Iris pigment epithelial cell (primary cell): ENCODE measurements at regions not wholly inside any gene's neighbourhood (a gene's known extent, or its start where the extent isn't known, plus 50 kb on each side); places are given as distances from the start of the nearest gene placed in this dataset.

ENCODE experiments used
- DNase-seq: peaks from one replicate; pipeline ENCODE4 v3.0.0-alpha.2; 2011; ENCODE audit warnings: low read depth

DNA sequence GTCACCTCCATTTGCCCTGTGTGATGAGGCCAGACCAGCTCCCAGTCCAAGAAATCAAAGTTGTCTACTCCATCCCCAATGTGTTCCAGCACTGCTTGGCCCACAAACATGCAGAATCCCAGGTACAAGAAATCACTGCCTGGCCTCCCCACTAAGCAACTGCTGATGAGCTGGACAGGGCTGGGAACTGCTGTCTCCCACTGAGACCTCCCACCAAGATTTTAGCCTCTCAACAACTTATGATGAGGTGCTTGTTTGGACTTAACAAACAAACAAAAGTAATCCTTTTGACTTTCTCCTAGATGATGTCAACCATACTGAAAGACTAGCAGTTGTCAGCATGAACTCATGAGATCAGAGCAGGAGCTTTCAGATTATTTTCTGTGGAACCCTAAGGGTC is 260.1 kb upstream of the UBE2E2 start:
- DNase-seq, result no peak

DNA sequence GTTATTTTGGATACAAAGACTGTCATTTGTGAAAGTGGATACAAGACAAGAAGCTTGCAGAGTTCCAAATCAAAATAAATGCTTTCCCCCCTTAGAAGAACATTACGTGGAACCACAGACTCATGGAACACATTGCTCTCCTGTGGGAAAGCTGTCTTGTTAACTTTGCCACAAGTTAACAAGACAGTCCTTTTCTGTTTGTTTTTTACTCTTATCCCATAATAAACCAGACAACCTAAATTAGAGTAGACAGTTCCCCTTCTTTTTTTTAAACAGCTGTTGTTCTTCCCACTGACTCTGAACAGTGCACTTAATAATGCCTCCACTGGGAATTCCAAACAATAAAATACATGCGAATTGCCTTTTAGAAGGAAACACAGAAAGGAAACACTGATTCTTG is 255.3 kb upstream of the UBE2E2 start:
- no peak for DNase-seq

- no peak for DNase-seq
These were observed 251.2 kb upstream of the UBE2E2 start for GRCh38 chr3:22951910-22952309.

DNA sequence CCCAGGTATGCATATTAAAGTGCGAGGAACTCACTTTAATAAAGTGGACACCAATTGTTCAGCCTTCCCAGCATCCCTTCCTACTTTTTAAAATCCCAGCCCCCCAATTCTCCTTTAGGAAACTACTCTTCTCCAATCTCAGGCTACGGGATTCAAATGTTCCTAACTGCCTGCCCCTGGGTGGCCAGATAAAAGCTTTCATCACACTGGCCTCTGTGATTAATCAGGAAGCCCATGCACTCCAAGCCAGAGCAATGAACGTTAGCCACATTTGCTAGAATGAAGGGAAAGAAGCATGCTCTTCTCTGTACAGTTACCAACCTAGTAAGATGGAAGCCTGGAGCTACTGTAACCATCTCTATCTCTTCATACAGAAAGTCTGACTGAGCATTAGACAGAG is 250.3 kb upstream of the UBE2E2 start:
- DNase-seq, result no peak

DNA sequence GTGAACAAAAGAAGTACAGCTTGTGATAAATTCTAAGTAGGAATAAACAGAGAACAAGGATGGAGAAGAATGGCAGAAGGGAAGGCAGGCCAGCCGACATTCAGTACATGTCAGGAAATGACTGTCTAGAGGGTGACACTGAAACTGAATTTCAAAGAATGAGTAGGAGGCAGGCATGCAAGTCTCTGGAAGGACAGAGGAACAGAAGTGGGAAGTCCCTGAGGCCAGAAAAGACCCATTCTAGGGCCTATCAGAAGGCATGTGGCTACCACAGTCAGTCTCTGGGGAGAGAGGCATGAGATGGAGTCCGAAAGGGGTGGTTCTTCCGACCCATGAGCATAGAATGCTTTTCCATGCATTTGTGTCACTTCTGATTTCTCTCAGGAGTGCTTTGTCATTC is 243.5 kb upstream of the UBE2E2 start:
- DNase-seq, result no peak

- DNase-seq, result peak; percentile 48
These were observed 242.8 kb upstream of the UBE2E2 start for GRCh38 chr3:22960105-22960984.

DNA sequence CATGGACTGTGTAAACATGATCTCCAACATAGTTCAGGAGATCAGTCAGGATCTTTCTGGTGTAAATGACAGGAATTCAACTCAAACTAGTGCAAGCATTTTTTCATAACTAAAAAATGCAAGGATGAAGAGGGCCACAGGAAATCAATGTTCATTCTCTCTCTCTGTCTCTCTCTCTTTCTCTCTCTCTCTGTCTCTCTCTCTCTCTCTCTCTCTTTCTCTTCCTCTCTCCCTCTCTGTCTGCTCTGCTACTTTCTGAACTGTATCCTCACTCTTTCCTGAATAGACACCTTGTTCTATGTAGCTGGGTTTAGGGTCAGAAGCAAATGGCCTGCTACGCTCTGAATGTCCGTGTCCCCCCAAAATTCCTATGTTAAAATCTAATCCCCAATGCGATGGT is 240.9 kb upstream of the UBE2E2 start:
- no peak for DNase-seq

DNA sequence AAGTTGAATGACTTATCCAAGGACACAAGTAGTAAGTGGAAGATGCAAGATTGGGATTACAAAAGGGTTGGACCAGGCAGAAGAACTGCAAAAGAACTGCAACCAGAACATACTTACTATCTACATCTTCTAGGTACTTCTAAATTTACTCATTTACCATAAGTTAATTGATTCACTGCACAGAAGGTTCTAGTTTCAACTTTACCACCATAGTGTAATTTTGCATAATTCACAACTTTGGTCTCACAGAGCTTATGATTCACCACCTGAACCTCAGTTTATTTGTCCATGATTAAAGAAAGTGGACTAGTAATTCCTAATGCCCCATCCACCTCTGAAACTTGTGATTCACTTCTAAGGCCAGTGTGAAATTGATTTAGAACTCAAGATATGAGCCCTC is 236.8 kb upstream of the UBE2E2 start:
- no peak for DNase-seq

DNA sequence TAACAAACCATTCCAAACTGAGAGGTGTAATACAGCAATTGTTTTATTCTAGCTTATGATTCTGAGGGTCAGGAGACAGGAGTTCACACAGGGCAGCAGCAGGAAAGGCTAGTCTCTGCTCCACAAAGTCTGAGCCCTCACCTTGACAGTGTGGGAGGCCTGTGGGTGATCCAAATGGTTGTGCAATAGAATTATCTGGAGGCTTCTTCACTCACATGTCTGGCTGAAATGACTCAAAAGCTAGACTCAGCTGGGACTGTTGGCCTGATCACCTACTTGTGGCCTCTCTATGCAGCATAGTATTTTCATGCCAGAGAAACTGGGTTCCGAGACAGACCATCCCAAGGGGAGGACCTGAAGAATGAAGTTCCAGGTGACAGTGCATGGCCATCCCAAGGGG is 233.9 kb upstream of the UBE2E2 start:
- no peak for DNase-seq

DNA sequence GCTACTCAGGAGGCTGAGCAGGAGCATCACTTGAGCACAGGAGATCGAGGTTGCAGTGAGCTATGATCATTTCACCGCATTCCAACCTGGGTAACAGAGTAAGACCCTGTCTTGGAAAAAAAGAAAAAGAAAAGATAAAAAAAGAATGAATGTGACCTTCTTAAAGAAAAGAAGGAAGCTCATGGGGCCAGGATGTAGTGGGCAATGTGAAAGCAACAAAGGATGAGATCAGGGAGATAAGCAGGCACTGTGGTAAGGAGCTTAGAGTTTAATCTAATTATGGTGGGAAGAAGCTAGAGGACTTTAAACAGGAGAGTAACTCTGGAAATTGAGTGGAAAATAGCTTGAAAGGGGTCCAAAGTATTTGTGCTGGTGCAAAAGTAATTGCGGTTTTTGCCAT is 231.6 kb upstream of the UBE2E2 start:
- no peak for DNase-seq

DNA sequence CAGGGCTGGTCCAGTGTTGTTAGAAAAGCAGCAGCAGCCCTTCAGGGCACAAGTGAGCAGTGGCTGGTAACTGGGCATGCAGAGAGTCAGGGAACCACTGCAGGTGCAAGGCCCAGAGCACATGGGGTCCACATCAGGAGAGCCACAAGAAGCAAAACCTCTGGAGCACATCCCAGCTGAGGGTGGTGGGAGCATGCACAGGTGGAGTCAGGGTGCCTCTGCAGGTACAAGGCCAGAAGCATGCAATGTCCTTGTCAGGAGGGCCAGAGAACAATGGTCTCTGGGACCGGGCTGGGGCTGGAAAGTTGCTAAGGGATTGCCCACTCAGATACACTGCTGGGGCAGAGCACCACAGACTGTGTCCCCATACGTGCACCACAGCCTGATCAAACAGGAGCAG is 226.1 kb upstream of the UBE2E2 start:
- DNase-seq, result no peak

- no peak for DNase-seq
These were observed 225.4 kb upstream of the UBE2E2 start for GRCh38 chr3:22977650-22978289.

- DNase-seq, result no peak
These were observed 223.5 kb upstream of the UBE2E2 start for GRCh38 chr3:22979581-22979980.

DNA sequence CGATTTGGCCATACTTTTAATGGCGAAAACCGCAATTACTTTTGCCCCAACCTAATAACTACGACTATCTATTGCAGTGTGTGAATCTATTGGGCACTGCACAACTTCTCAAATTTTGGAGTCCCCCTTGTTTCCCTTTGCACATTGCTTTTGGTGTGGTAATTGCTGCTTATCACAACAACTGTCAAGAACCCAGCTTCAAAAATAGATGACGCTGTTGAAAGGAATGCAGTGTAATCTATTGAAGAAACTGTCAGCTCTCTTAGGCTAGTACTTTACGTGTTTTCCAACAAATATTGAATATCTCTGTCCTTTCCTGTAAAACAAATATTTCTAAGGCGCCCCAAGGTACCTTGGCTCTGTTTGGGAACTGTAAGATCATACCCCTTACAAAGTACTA is 222.8 kb upstream of the UBE2E2 start:
- peak; percentile 78 for DNase-seq

DNA sequence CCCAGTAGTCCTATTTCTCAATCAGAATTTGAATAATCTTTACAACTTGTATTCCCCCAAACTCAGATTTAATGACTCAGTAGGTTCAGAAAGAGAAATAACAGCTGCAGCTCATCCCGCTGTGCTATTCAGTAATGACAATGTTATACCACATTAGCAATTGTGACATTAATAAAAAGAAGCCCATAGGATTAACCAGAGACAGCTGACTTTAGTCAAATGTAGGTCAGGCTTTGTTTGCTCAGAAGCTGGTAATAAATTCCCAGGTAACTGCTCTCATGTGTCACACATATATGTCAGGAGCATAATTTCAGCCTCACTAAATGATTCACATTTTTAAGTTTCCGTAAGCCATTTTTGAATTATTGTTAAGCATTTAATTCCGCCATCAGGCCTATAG is 222.0 kb upstream of the UBE2E2 start:
- DNase-seq, result no peak

- no peak for DNase-seq
These were observed 221.3 kb upstream of the UBE2E2 start for GRCh38 chr3:22981861-22982260.

GRCh38 chr3:22982981-22983587 is 220.0 kb upstream of the UBE2E2 start:
- peak; percentile 76 for DNase-seq

GRCh38 chr3:22986958-22987357 is 216.2 kb upstream of the UBE2E2 start:
- no peak for DNase-seq

DNA sequence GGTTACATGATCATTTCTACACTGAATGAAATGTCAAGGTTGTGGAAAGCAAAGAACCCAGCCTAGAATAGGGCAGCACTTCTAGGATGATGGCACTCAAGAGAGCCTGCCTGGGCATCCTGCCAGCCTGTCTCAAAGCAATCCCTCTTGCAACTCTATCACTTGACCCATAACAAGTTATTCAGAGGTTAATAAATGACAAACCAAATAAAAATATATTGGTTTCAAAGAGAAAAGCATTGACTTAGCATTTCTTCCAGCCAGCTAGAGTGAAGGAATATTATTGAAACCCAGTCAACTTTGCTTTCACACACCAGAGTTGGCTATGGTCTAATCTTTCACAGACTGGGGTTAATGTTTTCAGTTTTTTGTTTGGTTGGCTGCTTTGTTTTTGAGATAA is 214.6 kb upstream of the UBE2E2 start:
- no peak for DNase-seq

DNA sequence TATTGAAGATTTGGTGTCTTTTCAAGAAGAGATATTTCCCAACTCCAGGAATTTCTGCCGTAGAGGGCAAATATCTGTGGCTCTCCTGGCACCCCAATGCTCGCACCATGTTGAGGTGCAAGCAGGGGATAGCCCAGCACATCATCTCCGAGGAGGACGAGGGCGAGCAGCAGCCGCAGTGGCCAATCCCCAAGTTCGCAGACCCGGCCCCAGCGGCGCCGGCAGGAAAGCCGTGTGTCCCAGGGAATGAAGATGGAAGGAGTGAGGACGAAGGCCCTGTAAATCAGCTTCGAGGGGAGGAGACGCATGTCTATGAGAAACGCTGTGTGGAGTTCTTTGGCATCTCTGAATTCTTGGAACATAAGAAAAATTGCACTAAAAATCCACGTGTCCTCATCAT is 213.4 kb upstream of the UBE2E2 start:
- DNase-seq, result no peak

DNA sequence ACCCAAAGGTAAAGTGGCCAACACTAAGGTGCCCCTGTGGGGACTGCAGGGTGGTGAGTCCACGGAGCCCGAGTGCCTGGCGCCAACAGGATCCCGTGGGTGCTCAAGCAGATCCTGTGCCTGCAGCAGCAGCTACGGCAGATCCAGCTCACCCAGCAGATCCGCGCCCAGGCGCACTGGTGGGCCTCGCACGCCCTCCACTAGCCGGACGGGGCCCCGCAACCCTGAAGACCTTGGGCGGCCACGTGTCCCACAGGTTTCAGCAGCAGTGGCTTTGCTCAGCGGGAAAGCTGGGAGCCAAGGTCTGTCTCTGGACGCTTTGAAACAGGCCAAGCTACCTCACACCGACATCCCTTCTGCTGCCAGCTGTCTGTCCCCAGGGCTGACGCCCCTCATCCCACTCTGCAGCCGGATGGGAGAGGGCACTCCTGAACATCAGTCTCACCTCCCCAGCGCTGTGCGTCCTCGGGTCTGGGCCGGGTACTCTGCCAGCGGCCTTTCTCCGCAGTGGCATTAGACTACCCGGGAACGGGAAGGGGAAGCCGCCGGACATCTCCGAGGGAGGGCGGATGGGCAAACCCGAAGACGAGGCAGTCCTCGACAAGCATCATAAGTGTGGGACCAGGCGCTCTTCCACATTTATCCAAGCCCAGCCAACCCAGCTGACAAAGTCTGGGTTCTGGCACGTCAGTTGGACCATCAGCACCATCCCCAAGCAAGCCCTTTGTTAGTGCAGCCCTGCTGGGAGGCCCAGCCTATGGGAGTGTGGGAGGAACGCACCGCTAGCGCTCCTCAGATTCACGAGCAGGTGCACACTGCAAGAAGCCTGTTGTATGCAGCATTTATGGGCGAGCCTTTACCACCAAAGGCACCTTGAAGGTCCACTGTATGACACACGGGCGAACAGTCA is 212.6 kb upstream of the UBE2E2 start:
- DNase-seq, result no peak

DNA sequence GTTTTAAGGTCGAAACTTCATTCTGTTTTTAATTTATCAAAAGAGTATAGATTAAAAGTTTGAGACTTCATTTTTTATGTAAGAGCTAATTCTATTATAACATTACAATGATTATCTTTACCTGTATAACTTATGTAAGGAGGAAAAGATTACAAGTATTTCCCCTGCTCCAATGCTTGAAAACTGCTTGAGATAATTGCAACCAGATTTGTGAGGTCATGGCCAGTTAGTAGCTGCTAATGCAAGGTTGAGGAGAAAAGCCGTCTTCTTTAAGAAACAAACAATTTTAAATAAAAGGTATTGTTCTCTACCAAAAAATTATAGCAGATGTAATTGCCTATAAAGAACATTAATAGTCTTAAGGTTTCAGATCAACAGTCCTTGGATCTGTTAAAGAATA is 208.3 kb upstream of the UBE2E2 start:
- no peak for DNase-seq
